ENCODE measurements at regions not wholly inside any gene's neighbourhood (a gene's known extent, or its start where the extent isn't known, plus 50 kb on each side); places are given as distances from the start of the nearest gene placed in this dataset.

DNA sequence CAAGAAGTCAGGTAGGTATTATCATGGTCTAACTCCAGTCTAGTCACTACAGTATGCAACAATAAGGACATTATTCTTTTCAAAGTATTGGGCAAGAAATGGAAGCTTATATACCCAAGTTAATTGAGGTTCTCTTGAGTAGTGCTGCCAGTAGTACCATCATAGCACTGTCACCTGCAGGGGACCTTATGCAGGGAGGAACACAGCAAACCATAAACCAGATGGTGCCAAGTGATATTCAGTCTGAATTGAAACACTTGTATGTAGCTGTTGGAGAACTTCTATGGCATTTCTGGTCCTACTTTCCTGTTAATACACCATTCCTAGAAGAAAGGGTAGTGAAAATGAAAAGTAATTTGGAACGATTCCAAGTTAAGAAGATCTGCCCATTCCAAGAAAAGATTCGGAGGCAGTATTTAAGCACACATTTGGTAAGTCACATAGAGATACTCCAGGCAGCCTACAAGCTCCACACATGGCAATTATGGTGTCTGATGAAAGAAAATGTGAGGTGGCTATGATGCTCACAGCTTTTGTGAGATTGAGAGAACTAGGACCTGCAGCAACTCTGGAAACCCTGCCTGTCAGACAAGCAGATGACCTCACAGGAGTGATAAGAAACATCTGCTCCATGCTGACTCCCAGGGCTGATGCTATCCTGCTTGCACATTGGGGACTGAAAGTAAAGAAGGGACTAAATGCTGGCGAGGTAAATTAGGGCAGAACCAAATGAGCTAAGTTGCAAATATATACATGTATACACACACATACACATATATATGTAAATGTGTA is 174.7 kb downstream of the MC4R start:
- H4K8ac ChIP-seq (ENCODE audit: extremely low read depth, insufficient read depth, low read length): no peak overlapping the region
- FAIRE-seq (no peak), DNase-seq (ENCODE audit: low read depth in 1 of 2, low spot score in 2 of 2) (no peak)
- H2BK12ac ChIP-seq (ENCODE audit: low read depth, low read length): no peak overlapping the region
- WGBS, 2 experiments (ENCODE audit: extremely low coverage in 1 of 2, insufficient coverage in 1 of 2, insufficient read length in 1 of 2, insufficient replicate concordance in 2 of 2, low coverage in 1 of 2, low lambda C conversion rate in 2 of 2, missing lambda C conversion rate in 1 of 2): 94% methylated on average over 3 of the region's 3 CpGs; no CpG with 5 or more reads in 1 of the 2 experiments
- no peak overlapping the region for H2BK5ac ChIP-seq (ENCODE audit: low read depth, low read length)
- no peak overlapping the region for H4K5ac ChIP-seq (ENCODE audit: insufficient read length, low read depth, low read length)
- no peak overlapping the region for H2AK5ac ChIP-seq (ENCODE audit: low read depth, low read length)
- no peaks in the 10 kb centered on the region for H4K20me1 ChIP-seq (replicated peaks in 1 of 2; ENCODE audit: control insufficient read depth in 1 of 2, insufficient read depth in 2 of 2, low read length in 2 of 2)
- no peak overlapping the region for H4K91ac ChIP-seq (replicated peaks; ENCODE audit: insufficient read length, low read length)
- no peak overlapping the region for H3K14ac ChIP-seq (ENCODE audit: insufficient read length)
- H2BK15ac ChIP-seq (ENCODE audit: low read length): no peak overlapping the region
- H3K27ac ChIP-seq (ENCODE audit: low read depth, low read length): no peak overlapping the region
- H3K4me1 ChIP-seq (replicated peaks in 1 of 4; ENCODE audit: control insufficient read depth in 3 of 4, insufficient read depth in 4 of 4, low read length in 3 of 4): 0 out of 7 replicates have a peak, but pooled peaks cover 0 to 2% (median 0%) of the 10 kb centered on the region in 4 experiments
- no peak overlapping the region for H3K9ac ChIP-seq (replicated peaks in 1 of 4; ENCODE audit: extremely low read depth in 1 of 4, low read depth in 3 of 4, low read length in 3 of 4)
- no peak overlapping the region for H3K4me2 ChIP-seq (ENCODE audit: insufficient read depth in 1 of 2, low read depth in 2 of 2, low read length in 2 of 2)
- no peaks in the 10 kb centered on the region for H3K79me1 ChIP-seq (ENCODE audit: low read depth, low read length)
- no peak overlapping the region for H3K4ac ChIP-seq (replicated peaks; ENCODE audit: insufficient read length, low read depth, low read length)
- POLR2A ChIA-PET (ENCODE audit: partially characterized antibody): no interaction called here
- no peaks in the 10 kb centered on the region for H3K9me3 ChIP-seq (ENCODE audit: insufficient read depth in 2 of 2, low read depth in 1 of 2, low read length in 1 of 2)
- H2BK20ac ChIP-seq (ENCODE audit: low read length): no peak overlapping the region
- no peak overlapping the region for H3K23ac ChIP-seq (ENCODE audit: insufficient read length)
- no peak overlapping the region for H2AFZ ChIP-seq (ENCODE audit: low read length)
- H2BK120ac ChIP-seq (replicated peaks; ENCODE audit: low read depth, low read length): no peak overlapping the region
- no peaks in the 10 kb centered on the region for H3K27me3 ChIP-seq (replicated peaks in 1 of 4; ENCODE audit: control insufficient read depth in 3 of 4, extremely low read depth in 1 of 4, insufficient read depth in 3 of 4, low read length in 3 of 4)
- no peak overlapping the region for H3K4me3 ChIP-seq (ENCODE audit: extremely low read depth in 1 of 4, insufficient read depth in 2 of 4, low read depth in 3 of 4, low read length in 4 of 4)
- H3K18ac ChIP-seq (ENCODE audit: extremely low read depth, low read length): no peak overlapping the region
- no peaks in the 10 kb centered on the region for H3K79me2 ChIP-seq (ENCODE audit: control insufficient read depth in 1 of 2, insufficient read depth in 2 of 2, low read length in 2 of 2)
- H3K36me3 ChIP-seq (ENCODE audit: control insufficient read depth in 2 of 4, insufficient read depth in 4 of 4, low read length in 3 of 4): no peaks in the 10 kb centered on the region
- CTCF ChIA-PET (ENCODE audit: partially characterized antibody): interaction anchor here (0.6 to 1.3 kb wide), 3 partner anchors 10 to 71 kb away, joined by 3 read pairs; no protein-coding TSS in a partner anchor
- H3K23me2 ChIP-seq (ENCODE audit: low read depth, low read length): no peaks in the 10 kb centered on the region
- no peak overlapping the region for H3K56ac ChIP-seq (replicated peaks; ENCODE audit: insufficient read length, low read depth, low read length)
- TF ChIP-seq TCF12 (IDR thresholded peaks at IDR 0.05; ENCODE audit: low read depth, low read length) (no peak), GABPA (IDR thresholded peaks at IDR 0.05; ENCODE audit: borderline replicate concordance, insufficient read depth, low read length) (no peak), EP300 (IDR thresholded peaks at IDR 0.05; ENCODE audit: borderline replicate concordance in 1 of 2, low read depth in 2 of 2, low read length in 2 of 2) (no peak), MAFK (IDR thresholded peaks at IDR 0.05; ENCODE audit: low read depth, low read length) (no peak), HDAC2 (IDR thresholded peaks at IDR 0.05; ENCODE audit: borderline replicate concordance in 1 of 2, low read depth in 2 of 2, low read length in 2 of 2) (no peak), FOSL1 (IDR thresholded peaks at IDR 0.05; ENCODE audit: insufficient read depth, low read depth, low read length) (no peak), SP4 (IDR thresholded peaks at IDR 0.05; ENCODE audit: low read length) (no peak), TEAD4 (IDR thresholded peaks at IDR 0.05; ENCODE audit: low read depth, low read length) (no peak), KDM5A (IDR thresholded peaks at IDR 0.05; ENCODE audit: low read length) (no peak), CTBP2 (IDR thresholded peaks at IDR 0.05; ENCODE audit: borderline replicate concordance, insufficient read depth, insufficient read length, low read length) (no peak), ASH2L (IDR thresholded peaks at IDR 0.05; ENCODE audit: low read length) (no peak), SUZ12 (IDR thresholded peaks at IDR 0.05; ENCODE audit: low read length) (no peak)
- TF ChIP-seq, protein P1, sequence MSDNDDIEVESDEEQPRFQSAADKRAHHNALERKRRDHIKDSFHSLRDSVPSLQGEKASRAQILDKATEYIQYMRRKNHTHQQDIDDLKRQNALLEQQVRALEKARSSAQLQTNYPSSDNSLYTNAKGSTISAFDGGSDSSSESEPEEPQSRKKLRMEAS (IDR thresholded peaks at IDR 0.05): no peak

Data from H1 (cell line).